HS-27A (cell line): ENCODE measurements at regions not wholly inside any gene's neighbourhood (a gene's known extent, or its start where the extent isn't known, plus 50 kb on each side); places are given as distances from the start of the nearest gene placed in this dataset.

ENCODE experiments used
- DNase-seq: peaks from one replicate; pipeline ENCODE4 v3.0.0-alpha.2; 2012; ENCODE audit warnings: low read depth, missing footprints

DNA sequence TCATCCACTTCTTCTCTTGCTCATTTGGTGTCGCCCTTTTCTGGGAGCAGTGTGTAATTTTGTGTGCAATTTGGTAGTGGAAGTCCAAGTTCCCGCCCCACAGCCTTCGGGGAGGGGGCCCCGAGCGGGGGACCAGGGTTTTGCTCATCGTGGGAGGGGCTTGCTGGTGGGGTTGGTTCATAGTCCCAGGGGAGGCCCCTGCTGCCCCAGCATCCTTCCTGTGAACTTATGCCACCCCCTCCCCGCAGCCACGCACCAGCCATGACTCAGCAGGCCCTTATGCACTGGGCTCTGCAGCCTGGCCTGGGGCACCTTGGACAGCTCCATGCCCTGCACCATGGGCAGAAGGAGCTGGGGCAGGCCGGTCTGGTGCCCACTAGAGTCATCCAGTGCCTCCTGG is 1183.6 kb downstream of the BRD1 start:
- DNase-seq, result no peak

DNA sequence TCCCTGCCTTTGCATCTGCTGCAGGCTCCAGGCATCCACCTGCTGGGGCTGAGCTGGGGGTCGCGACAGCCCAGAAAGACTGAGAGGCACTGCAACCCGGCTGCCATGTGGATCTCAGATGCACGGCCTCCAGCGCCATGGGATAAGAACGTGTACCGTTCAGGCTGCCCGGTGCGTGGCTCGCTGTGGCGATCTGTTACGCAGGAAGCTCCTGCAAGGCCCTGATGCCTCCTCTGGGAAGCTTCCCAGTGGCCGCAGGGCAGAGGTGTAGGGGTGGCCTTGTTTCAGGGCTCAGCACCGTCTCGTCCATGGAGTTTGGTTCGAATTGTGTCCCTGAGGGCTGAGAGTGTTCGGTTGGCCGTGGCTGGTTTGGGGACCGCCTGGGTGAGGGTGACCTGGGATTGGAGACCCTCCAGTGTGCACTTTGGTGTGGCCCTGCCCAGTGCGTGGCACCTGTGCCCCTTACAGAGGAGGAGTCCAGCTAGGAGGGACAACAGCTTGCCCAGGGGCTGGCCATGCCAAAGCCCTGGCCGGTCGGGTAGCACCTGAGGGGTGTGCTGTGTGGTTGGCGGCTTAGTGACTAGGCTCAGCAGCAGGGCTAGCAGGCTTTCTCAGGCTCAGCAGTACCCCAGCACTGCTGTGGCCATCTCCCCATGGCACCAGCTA is 1184.5 kb downstream of the BRD1 start:
- DNase-seq, result no peak

DNA sequence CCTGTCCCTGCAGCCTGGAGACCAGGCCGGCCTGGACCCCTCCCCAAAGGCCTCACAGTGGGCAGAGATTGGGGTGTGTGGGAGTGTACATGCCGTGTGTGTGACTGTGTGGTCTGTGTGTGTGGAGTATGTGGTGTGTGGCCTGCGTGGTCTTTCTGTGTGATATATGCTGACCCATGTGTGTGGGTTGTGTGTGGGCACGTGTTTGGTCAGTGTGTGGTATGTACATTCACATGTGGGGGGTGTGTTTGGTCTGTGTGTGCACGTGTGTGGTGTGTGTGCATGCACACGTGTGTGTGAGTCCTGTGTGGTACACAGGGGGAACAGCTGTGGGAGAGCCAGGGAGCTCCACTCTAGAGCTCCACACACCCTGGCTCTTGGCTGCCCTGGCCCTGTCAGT is 1185.1 kb downstream of the BRD1 start:
- DNase-seq, result no peak

DNA sequence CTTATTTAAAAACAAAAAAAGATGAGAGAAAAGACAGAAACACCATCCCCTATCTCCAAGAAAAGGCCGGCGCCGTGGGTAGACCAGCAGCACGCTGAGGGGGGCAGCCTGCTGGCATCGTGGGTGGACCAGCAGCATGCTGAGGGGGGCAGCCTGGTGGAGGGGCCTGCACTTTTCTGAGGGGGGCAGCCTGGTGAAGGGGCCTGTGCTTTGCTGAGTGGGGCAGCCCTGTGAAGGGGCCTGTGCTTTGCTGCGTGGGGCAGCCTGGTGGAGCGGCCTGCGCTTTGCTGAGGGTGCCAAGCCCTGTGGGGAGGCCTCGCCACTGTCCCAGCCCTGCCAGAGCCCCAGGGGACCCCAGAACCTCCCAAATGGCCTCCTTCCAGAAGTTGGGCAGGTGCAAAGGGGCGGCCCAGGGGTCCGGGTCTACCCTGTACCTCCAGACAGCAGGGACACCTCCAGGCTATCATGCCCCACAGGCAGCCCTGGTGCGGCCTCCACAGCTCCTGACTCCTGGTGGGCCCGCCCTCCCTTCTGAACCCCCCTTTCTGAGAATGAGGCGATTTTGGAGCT is 1185.7 kb downstream of the BRD1 start:
- DNase-seq, result no peak

DNA sequence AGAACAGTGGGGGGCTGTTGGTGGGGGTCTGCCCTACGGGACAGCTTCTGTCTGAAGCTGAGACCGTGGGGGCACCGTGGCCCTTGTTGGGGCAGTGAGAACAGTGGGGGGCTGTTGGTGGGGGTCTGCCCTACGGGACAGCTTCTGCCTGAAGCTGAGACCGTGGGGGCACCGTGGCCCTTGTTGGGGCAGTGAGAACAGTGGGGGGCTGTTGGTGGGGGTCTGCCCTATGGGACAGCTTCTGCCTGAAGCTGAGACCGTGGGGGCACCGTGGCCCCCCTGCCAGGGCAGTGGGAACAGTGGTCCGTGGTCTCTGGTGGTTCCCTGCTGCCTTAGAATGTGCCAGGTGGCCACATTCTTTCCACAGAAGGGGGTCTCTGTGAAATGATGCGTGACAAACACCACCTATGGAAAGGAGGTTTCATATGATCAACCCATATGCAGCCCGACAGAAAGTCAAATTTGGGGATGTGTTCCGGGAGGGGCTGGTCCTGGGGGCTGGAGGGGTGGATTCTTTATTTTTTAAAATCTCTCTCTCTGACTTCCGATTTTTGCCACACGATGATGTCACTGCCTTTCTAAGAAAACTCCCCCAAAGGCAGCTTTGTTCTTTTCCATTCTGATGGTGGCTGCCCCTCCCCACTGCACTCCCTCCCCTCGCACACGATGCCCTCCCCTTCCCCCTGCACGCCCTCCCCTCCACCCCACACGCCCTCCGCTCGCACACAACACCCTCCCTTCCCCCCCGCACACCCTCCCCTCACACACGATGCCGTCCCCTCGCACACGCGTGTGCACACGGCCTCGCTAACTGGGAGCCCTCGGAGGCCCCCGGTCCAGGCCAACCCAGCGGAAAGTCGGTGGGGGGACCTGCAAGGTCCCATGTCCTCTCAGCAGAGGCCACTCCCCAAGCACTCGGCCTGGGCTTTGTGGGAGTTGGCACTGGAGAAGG is 1186.5 kb downstream of the BRD1 start:
- DNase-seq, result no peak

DNA sequence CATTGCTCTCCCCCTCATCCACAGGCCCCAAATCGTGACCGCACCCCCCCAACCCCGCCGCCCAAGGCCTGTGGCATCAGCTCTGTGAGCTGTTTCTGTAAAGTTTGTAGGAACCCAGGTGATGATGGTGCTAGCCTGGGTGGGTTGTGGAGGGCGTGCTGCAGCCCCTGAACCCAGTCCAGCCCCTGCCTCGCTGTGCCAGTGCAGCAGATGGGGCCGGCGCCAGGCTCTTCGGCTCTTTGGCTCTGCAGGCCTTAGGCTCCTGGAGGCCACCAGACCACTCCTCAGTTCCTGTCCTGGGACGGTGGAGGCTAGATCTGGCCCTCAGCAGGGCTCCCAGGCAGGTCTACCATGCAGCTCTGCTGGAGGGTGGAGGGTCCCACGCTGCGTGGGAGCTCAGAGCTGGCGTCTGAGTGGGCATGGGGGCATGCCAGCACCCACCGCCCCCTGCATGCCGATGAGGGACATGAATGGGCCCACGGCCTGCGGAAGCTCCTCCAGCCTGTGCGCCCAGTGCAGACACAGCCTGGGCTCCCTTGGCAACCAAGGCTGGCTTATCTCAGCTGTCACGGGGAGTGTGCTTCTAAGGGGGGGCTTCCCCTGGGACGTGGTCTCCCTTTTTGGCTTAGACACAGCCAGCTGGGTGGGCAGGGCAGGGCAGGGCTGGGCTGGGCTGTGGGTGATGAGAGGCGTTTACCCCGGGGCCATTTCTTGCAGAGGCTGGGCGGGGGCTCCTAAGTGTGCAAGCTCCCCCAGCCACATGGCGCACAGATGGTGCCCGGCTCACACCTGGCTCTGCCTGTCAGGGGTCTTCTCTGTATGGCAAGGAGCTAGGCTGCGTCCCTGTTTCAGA is 1187.6 kb downstream of the BRD1 start:
- no peak for DNase-seq

DNA sequence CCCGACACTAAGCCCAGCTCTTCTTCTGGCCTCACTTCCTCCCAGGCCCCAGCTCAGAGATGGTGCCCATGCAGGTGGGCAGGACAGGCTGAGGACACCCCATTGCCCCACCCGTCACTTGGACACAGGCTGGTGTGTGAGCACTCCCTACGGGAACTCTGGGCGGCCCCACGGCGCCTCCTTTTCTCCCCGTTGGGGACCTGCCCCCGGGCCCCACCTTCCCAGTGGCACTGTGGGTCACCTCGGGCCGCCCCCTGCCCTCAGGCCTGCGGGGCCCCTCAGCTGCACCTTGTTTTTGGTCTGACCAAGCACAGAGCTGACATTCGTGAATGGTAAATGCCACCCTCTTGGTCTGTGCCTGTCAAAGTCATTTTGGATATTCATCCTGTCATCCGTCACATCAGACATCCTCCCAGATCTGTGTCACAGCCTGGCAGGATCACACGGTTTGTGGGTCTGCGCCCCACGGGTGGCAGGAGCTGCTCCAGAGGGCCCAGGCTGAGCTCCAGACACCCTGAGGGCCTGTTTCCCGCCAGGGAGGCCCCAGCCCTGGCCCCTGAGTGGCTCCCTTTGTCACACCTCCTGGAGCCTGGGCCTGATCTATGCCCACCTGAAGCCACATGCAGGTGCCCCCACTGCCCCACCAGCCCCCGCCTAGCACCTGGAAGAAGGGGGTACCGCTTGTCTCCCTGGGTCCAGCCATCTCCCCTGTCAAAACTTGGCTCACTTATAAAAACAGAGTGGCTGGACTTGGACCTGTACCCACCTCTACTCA is 1188.5 kb downstream of the BRD1 start:
- no peak for DNase-seq

DNA sequence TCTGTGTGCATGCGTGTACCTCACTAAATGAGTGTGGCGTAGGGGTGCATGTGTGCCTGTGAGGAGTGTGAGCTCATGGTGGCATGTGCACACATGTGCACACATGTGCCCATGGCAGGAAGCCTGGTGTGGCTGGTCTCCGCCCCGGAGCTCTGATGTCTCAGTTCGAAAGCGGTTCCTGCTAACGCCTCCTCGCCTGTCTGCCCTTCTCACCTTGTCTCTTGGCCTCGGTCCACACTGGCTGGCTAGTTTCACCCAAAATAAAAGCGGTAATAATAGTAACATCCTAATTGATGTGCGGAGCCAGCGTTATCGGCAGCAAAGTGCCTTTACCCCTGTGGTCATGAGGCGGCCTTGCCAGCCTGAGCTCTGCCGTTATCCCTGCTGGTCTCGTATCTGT is 1190.4 kb downstream of the BRD1 start:
- DNase-seq, result no peak

DNA sequence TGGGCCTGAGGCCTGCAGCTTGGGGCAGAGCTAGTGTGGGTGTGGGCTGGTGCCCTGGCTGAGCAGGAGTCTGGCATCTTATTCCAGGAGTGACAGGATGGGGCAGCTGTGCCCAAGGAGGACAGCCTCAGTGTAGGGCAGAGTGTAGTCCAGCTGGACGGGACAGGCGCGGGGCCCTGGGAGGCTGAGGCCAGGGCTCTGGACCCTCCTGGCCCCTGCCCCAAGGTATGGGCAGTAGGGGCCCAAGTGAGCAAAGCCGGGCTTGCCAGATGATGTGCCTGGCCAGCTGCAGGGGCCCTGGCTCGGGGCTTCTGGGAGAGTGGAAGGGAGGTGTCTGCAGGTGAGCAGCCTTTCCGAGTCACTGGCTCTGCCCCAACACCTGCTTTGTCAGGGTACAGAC is 1190.9 kb downstream of the BRD1 start:
- DNase-seq, result no peak

DNA sequence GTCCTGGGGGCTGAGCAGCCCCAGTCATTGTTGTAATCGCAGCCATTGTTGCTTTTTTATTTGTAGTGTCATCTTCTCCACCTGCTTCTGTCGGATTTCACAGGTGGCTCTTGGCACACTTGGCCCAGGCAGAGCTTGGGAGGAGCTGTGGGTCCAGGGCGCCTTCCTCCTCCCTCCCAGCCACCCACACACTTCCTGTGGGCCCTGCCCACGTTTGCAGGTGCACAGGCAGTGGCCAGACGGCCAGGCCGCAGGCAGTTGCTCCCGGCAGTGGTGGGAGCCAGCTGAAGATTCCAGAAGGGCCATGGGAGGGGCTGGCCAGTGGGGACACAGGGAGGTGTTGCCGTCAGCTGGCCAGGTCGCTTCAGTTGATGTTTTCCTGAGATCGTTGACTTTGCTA is 1191.9 kb downstream of the BRD1 start:
- no peak for DNase-seq

DNA sequence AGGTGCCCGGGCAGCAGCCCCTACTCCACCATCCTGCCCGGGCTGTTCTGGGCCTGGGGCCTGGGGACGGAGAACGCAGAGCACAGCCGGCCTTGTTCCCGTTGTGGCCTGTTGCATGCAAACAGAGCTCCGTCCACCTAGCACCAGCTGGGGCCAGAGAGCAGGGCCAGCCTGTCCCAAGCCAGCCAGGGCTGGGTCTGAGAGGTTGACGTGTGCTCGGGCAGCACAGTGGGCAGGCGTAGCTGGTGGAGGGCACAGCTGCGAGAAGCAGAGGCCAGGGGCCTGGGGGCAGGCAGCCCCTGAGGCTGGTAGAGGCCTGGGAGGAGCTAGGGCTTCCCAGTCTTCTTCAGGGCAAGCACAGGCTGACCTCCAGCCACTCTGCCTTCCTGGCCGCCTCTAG is 1192.6 kb downstream of the BRD1 start:
- no peak for DNase-seq

DNA sequence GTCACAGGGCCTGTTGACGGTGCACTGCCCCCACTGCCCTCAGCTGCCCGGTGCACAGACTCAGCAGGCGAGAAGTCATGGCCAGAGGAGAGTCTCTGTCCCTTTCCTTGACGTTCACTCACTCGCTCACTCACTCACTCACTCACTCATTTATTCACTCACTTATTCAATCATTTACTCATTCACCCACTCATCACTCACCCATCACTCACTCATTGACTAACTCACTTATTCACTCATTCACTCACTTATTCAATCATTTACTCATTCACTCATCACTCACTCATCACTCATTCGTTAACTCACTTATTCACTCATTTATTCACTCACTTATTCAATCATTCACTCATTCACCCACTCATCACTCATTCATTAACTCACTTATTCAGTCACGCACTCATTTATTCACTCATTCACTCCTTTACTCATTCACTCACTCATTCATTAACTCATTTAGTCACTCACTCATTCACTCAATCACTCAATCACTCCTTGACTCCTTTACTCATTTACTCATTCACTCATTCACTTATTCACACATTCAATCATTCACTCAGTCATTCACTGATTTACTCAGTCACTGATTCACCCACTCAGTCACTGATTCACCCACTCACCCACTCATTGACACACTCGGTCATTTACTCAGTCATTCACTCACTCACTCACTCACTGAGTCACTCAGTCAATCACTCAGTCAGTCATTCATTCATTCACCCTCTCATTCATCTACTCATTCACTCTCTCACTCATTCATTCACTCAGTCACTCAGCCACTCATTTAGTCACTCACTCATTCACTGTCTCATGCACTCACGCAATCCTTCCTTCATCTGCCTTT is 1193.5 kb downstream of the BRD1 start:
- DNase-seq, result no peak

DNA sequence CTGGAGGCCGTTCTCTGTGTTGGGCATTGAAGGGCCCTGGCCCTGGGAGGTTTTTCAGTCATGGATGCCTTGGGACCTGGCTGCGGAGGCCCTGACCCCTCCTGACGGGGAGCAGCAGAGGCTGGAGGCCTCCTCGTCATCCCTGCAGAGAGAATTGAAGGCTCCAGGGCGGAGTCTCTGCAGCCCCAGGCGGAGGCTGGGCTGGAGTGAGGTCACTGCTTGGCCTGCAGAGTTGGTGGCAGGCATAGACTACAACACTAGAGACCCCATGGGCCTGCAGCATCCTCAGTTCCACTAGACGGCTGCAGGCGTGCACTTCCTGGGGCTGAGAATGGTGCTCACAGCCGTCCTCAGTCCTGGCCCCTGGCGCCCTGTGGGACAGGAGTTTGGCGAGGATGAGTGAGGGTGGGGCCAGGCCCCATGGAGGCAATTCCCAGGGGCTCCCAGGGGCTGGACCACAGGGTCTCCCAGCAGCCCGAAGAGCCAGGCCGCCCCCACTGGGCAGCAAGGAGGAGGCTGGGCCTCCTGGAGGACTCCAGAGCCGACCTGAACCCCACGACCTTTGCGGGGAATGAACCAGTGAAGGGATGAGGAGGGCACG is 1194.9 kb downstream of the BRD1 start:
- DNase-seq, result no peak

DNA sequence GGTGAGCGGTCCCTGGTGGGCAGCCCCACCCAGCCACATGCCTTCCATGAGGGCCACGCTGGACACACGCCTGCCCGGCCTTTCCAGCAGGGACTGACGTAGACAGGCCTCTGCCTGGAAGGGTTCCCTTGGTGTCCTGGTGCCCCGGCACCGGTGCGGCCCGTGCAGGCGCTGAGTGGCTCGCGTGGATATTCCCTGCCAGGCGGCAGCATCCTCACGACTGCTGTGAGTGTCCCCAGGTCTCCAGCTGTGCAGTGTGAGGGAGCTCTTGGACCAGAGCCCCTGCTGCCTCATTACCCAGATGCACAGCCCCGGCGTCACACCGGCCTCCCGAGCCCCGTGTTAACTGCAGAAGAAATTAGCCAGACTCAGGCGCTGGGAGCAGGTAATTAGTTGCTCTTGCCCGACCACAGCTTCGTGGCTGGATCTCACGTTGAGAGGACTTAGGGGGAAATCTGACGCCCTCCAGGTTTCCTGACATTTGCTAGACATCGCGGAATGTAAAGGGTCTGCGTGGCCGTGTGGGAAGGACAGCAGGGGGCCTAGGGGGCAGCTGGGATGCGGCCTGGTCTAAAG is 1196.3 kb downstream of the BRD1 start:
- DNase-seq, result no peak

DNA sequence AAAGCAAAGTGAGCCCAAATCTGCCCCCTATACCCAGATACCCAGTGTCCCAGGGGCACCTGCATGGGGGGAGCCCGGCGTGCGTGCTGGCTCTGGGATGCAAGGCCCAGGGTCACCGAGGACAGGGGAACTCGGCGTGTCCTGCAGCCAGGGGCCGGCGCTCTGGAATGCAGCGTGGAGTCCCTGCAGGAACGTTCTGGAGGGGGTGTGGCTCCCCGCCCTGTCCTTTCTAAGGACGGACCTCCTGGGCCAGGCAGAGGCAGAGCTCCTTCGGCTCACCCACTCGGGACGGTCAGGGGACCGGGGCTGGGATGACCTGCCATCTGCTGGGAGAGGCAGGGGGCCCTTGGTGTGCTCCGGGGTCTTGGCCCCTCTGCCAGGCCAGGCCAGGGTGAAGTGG is 1196.8 kb downstream of the BRD1 start:
- no peak for DNase-seq

DNA sequence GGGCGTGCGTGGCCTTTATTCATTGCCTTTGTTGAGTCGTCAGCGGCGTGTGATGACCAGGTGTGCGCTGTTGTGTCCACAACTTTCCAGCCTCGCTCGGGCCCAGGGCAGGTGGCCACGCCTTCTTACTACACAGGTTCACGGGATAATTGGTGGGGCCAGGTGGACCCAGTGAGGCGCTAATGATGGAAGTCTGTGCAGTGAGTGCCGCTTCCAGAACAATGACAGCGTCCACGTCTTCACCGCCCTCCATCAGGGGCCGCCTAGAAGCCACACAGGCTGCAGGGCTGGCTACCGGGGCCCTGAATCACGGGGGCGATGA is 1197.3 kb downstream of the BRD1 start:
- no peak for DNase-seq

DNA sequence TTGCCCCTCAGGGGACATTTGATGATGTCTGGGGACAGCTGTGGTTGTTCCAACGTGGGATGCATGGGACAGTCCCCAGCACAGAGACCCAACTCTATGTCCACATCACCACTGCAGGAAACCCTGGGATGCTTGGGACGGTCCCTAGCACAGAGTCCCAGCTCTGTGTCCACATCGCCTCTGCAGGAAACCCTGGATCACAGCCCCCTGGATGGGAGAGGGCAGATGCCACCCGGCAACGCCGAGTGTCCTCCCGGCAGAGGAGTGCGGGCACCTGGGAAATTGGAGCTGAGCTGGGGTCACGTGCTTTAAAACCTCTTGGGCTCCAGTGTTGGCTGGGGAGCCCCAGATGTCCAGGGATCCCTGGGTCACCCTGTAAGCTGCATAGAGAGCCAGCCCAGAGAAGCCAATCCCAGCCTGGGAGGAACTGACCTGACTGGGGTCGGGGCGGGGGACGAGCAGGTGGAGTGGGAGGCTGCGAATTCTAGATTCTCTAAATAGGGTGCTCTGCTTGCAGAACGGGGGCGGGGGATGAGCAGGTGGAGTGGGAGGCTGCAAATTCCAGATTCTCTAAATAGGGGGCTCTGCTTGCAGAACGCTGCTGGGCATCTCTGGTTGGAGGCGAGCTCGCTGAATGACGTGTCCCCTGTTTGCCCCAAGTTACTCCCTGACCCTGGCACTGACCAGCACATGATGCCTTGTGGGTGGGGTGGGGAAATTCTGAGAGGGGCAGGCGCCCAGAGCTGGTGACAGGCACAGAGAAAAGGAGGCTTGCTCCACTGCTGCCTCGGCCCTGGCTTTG is 1197.8 kb downstream of the BRD1 start:
- no peak for DNase-seq

DNA sequence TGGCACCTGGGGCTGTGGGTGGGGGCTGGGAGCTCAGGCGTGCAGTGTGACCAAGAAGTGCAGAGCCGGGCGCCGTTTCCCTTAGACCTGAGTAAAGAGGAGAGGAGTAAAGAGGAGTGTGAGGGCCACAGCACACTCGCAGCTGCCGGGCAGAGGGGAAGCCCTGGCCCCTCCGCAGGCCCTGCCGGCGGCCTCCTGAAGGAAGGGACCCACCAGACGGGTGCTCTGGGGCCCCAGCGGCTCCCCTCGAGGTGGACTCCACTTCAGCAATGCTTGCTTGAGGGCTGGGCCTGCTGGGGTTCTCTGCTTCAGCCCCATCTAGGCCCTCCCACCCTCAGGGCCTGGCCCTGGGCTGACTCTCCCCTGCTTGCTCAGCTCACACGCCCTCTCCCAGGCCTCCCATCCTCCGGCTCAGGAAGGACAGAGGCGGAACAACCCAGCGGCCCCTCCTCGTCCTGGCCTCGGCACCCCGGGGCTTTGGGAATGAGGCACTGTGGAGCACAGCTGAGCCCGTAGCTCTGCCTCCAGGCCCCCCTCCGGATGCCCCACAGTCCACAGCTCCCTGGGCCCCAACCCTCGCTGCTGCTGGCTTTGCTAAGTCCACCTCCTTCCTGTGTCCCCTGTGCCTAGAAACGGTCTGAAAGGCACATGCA is 1198.7 kb downstream of the BRD1 start:
- no peak for DNase-seq

DNA sequence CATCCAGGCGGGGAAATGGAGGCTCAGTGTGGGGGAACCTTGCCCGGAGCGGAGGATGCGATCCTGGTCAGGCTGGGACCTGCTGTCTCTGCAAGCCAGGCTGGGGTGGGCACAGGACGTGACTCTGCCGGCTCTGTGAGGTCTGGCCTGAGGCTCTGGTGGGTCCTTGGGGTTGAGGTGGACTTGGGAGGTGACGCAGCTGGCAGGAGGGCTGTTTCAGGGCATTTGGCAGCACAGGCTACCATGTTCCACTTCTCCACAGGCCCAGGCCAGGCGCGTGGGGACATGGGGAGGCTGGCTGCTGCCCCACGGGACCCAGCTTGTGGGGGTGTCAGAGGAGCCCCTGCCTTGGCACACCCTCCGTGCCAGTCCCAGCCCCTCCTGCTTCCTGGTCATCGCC is 1199.7 kb downstream of the BRD1 start:
- DNase-seq, result no peak
